Keratinocyte (primary cell): ENCODE measurements at regions not wholly inside any gene's neighbourhood (a gene's known extent, or its start where the extent isn't known, plus 50 kb on each side); places are given as distances from the start of the nearest gene placed in this dataset.
"Not testable (repeated sequence)": the region's sequence is repeated elsewhere in the genome, so short reads cannot be mapped to it uniquely, and the experiment has no call there.

Experiments
- DNase-seq: peaks from one replicate; pipeline ENCODE4 v3.0.0-alpha.2; 2011; ENCODE audit warnings: low read depth, missing footprints, low spot score
- FAIRE-seq: peaks from 2 replicates; lab custom pipeline; 2011; peaks lifted over from hg19 to GRCh38; lab: Jason Lieb, UNC
- H2AFZ ChIP-seq: 2 replicates; pipeline ENCODE4 v1.6.0; 2012; ENCODE audit warnings: low read length, control low read depth, inconsistent platforms; ENCODE audit not compliant: control insufficient read depth
- H3K27ac ChIP-seq: 2 replicates; pipeline ENCODE4 v1.5.1; 2011; ENCODE audit warnings: low read length; ENCODE audit not compliant: control insufficient read depth, insufficient read depth
- H3K27me3 ChIP-seq: 3 replicates; pipeline ENCODE4 v1.6.0; 2011; ENCODE audit warnings: low read length; ENCODE audit not compliant: control insufficient read depth, insufficient read depth; ENCODE audit errors: extremely low read depth
- H3K36me3 ChIP-seq, 2 experiments: 2 replicates in 1 of 2; 3 replicates in 1 of 2; pipeline ENCODE4 v1.5.1; 2011; ENCODE audit warnings: low read length in 2 of 2, mild to moderate bottlenecking in 1 of 2; ENCODE audit not compliant: control insufficient read depth in 2 of 2, insufficient read depth in 2 of 2; ENCODE audit errors: extremely low read depth in 1 of 2
- H3K4me1 ChIP-seq: 3 replicates; pipeline ENCODE4 v1.5.1; 2011; ENCODE audit warnings: low read length; ENCODE audit not compliant: control insufficient read depth, insufficient read depth; ENCODE audit errors: extremely low read depth
- H3K4me2 ChIP-seq: 3 replicates; pipeline ENCODE4 v1.6.0; 2011; ENCODE audit warnings: low read depth, low read length; ENCODE audit not compliant: control insufficient read depth, insufficient read depth; ENCODE audit errors: extremely low read depth
- H3K4me3 ChIP-seq, 3 experiments: fragments of 200-600 bp in 1 of 3; sonication (generic) in 1 of 3; 2 replicates in 2 of 3; 3 replicates in 1 of 3; pipeline ENCODE4 v1.5.1; 2011 to 2016; ENCODE audit warnings: low read length in 3 of 3, mild to moderate bottlenecking in 3 of 3, control low read depth in 2 of 3, inconsistent platforms in 1 of 3, low read depth in 1 of 3, mixed read lengths in 1 of 3, mixed run types in 1 of 3, moderate library complexity in 1 of 3; ENCODE audit not compliant: control insufficient read depth in 2 of 3, insufficient read depth in 2 of 3; ENCODE audit errors: extremely low read depth in 1 of 3
- H3K79me2 ChIP-seq: 2 replicates; pipeline ENCODE4 v1.6.0; 2012; ENCODE audit warnings: low read length; ENCODE audit not compliant: control insufficient read depth, insufficient read depth
- H3K9ac ChIP-seq: 3 replicates; pipeline ENCODE4 v1.6.0; 2011; ENCODE audit warnings: low read length; ENCODE audit not compliant: control insufficient read depth, insufficient read depth; ENCODE audit errors: extremely low read depth
- H3K9me1 ChIP-seq: 3 replicates; pipeline ENCODE4 v1.6.0; 2011; ENCODE audit warnings: low read length; ENCODE audit not compliant: control insufficient read depth, insufficient read depth; ENCODE audit errors: extremely low read depth
- H3K9me3 ChIP-seq: 2 replicates; pipeline ENCODE4 v1.5.1; 2012; ENCODE audit warnings: low read depth, low read length; ENCODE audit not compliant: control insufficient read depth
- H4K20me1 ChIP-seq: 3 replicates; pipeline ENCODE4 v1.6.0; 2011; ENCODE audit warnings: low read length; ENCODE audit not compliant: control insufficient read depth, insufficient read depth; ENCODE audit errors: extremely low read depth
- EZH2 ChIP-seq: IDR thresholded peaks from one replicate; pipeline ENCODE4 v1.6.1; 2012; ENCODE audit warnings: inconsistent platforms, mild to moderate bottlenecking, low read length, moderate library complexity
- dilution Hi-C: fragments of 300-500 bp; cut with MboI; formaldehyde crosslinking; loops from one replicate; pipeline ENCODE4 v1.7.0; 2020; ENCODE audit warnings: low sequenced_read_pairs; ENCODE audit not compliant: extremely low pct_ligation_motif_present
- TF ChIP-seq, protein P1 (sequence below), 3 experiments: IDR thresholded peaks in 1 of 3; conservative IDR thresholded peaks in 1 of 3; optimal IDR thresholded peaks in 1 of 3; 2 replicates in 2 of 3; 3 replicates in 1 of 3; pipeline versions ENCODE3 to v1.5.1; 2011; ENCODE audit warnings: low read length in 3 of 3, mild to moderate bottlenecking in 3 of 3, moderate library complexity in 2 of 3, control low read depth in 1 of 3, inconsistent platforms in 1 of 3; ENCODE audit not compliant: insufficient read depth in 2 of 3; ENCODE audit errors: extremely low read depth in 1 of 3

DNA sequence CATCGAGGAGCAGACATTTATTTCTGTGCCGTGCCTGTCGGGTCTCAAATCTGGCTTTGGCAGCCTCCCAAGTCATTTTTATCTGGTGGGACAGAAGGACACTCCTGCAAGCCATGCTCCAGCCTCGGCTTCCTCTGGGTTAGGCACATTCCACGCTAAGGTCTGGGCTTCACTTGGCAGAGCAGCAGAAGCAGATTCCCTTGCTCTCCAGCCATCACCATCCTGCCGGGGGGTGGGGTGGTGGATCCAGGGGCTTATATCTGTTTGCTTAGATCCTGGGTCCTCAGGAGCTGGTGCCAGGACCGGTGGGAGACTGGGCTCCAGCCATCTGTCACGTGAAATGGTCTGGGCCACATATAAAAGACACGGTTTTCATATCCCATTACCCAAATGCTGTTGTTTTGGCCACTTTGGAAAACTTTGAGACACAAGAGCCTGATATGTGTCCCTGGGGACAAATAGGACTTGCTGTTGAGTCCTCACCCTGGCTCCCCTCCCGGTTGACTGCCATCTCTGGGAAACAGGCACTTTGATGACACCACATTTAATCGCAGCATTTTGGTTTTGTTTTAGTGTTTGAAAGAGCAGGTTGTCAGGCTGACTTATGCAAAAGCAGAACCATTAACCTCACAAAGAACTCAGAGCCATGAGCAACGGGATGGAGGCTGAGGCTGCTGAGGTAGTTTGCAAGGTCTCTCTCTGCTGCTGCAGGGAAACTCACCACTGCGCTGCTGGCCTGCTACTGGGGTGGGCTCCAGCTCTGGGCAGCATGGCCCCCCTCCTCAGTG is 69.6 kb upstream of the PRMT8 start:
- no peak overlapping the region for H3K4me3 ChIP-seq
- no peak overlapping the region for H3K9ac ChIP-seq
- FAIRE-seq (no peak), DNase-seq (no peak)
- H4K20me1 ChIP-seq: no peaks in the 10 kb centered on the region
- H3K27ac ChIP-seq: no peak overlapping the region
- dilution Hi-C loops: no loop called here
- H3K4me1 ChIP-seq: no peaks in the 10 kb centered on the region
- H3K4me2 ChIP-seq: no peak overlapping the region
- H3K36me3 ChIP-seq: no peaks in the 10 kb centered on the region
- no peaks in the 10 kb centered on the region for H3K9me3 ChIP-seq
- peaks cover 32% of the 10 kb centered on the region for H3K27me3 ChIP-seq
- H3K9me1 ChIP-seq: no peaks in the 10 kb centered on the region
- no peak overlapping the region for H2AFZ ChIP-seq
- TF ChIP-seq, protein P1, sequence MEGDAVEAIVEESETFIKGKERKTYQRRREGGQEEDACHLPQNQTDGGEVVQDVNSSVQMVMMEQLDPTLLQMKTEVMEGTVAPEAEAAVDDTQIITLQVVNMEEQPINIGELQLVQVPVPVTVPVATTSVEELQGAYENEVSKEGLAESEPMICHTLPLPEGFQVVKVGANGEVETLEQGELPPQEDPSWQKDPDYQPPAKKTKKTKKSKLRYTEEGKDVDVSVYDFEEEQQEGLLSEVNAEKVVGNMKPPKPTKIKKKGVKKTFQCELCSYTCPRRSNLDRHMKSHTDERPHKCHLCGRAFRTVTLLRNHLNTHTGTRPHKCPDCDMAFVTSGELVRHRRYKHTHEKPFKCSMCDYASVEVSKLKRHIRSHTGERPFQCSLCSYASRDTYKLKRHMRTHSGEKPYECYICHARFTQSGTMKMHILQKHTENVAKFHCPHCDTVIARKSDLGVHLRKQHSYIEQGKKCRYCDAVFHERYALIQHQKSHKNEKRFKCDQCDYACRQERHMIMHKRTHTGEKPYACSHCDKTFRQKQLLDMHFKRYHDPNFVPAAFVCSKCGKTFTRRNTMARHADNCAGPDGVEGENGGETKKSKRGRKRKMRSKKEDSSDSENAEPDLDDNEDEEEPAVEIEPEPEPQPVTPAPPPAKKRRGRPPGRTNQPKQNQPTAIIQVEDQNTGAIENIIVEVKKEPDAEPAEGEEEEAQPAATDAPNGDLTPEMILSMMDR (optimal IDR thresholded peaks at IDR 0.05 in 1 of 3, IDR thresholded peaks at IDR 0.05 in 1 of 3, conservative IDR thresholded peaks at IDR 0.05 in 1 of 3; ENCODE audit: extremely low read depth in 1 of 3, insufficient read depth in 2 of 3, low read length in 3 of 3): no peak
- no peak for TF ChIP-seq EZH2
- H3K79me2 ChIP-seq: no peaks in the 10 kb centered on the region

DNA sequence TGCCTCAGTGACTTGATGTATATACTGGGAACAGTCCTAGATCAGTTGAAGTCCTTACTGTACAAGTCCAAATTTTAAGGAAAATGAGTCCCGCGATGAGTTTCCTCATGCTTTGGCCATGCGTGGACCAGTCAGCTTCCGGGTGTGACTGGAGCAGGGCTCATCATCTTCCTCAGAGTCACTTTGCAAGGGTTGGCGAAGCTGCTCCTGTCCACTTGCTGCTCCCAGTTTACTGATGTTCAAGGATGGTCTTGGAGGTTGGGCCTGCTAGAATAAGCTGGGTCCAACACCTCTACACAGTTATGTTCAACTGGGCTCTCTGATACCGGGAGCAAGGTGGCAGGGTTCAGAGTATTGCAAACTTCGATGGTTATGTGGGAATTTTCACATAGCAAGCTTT is 66.2 kb upstream of the PRMT8 start:
- H3K4me1 ChIP-seq, H4K20me1 ChIP-seq, H2AFZ ChIP-seq, H3K79me2 ChIP-seq, H3K4me2 ChIP-seq, H3K9me1 ChIP-seq, DNase-seq, H3K9ac ChIP-seq, dilution Hi-C loops, FAIRE-seq, H3K36me3 ChIP-seq, H3K27ac ChIP-seq, H3K4me3 ChIP-seq, H3K9me3 ChIP-seq: not testable (repeated sequence)
- H3K27me3 ChIP-seq: peaks cover 16% of the 10 kb centered on the region

DNA sequence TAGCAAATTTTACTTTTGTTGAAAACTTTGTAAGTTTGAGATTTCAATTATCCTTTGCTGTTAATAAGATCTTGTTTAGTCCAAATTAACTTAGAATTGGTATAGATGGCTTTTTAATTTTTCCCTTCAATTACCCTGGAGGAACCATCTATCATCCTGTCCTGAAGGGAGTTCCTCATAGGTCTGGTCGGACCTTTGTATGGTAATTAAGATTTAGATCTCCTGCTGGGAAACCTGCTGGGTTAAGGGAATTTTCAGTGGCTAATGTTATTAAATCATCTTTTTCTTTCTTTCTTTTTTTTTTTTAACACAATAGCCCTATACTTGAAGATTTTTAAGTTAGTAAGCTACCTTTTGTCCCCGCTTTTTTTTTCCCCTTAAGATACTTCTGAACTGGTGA is 63.0 kb upstream of the PRMT8 start:
- Histone ChIP-seq H3K4me1 (no peaks in the 10 kb centered on the region), H3K79me2 (no peaks in the 10 kb centered on the region), H3K27me3 (no peaks in the 10 kb centered on the region), H3K9me3 (no peaks in the 10 kb centered on the region), H3K4me2 (no peak overlapping the region), H3K9ac (no peak overlapping the region), H3K4me3 (no peak overlapping the region), H2AFZ (no peak overlapping the region), H3K36me3 (no peaks in the 10 kb centered on the region), H3K27ac (no peak overlapping the region), H3K9me1 (no peaks in the 10 kb centered on the region), H4K20me1 (no peaks in the 10 kb centered on the region)
- TF ChIP-seq, protein P1 (optimal IDR thresholded peaks at IDR 0.05 in 1 of 3, IDR thresholded peaks at IDR 0.05 in 1 of 3, conservative IDR thresholded peaks at IDR 0.05 in 1 of 3; ENCODE audit: extremely low read depth in 1 of 3, insufficient read depth in 2 of 3, low read length in 3 of 3): no peak
- no peak for TF ChIP-seq EZH2
- dilution Hi-C loops: no loop called here
- DNase-seq (no peak), FAIRE-seq (no peak)
